Tibial nerve (tissue), 3 donors: ENCODE measurements at regions not wholly inside any gene's neighbourhood (a gene's known extent, or its start where the extent isn't known, plus 50 kb on each side); places are given as distances from the start of the nearest gene placed in this dataset.

Source experiments
- CTCF ChIP-seq, 5 experiments: fragments of 200-600 bp in 3 of 5; fragments of 450-650 bp in 2 of 5; sonication (generic) in 3 of 5; IDR thresholded peaks; one replicate each; pipeline ENCODE4 v1.5.1; 2016 to 2019; ENCODE audit warnings: antibody characterized with exemption in 5 of 5, mild to moderate bottlenecking in 3 of 5, moderate library complexity in 2 of 5
- POLR2A ChIP-seq, 2 donors: fragments of 450-650 bp; IDR thresholded peaks; one replicate each; pipeline ENCODE4 v1.6.1; 2017; ENCODE audit warnings: antibody characterized with exemption in 2 of 2, mild to moderate bottlenecking in 2 of 2, moderate library complexity in 2 of 2

- TF ChIP-seq CTCF (IDR thresholded peaks at IDR 0.05) (no peak), POLR2A (IDR thresholded peaks at IDR 0.05) (no peak)
Observed at GRCh38 chr22:34798605-34799004, 267.4 kb upstream of the ISX start.
